CD8-positive, alpha-beta memory T cell (primary cell): ENCODE measurements at regions not wholly inside any gene's neighbourhood (a gene's known extent, or its start where the extent isn't known, plus 50 kb on each side); places are given as distances from the start of the nearest gene placed in this dataset.

ENCODE experiments used
- CTCF ChIA-PET: fragments of 350-600 bp; sonication (Branson Sonifier 250); formaldehyde crosslinking; loops from one replicate; lab custom pipeline; 2021; ENCODE audit warnings: antibody characterized with exemption; lab: Charles Lee
- POLR2A ChIA-PET: fragments of 350-600 bp; sonication (Branson Sonifier 250); formaldehyde crosslinking; loops from one replicate; lab custom pipeline; 2021; ENCODE audit warnings: antibody characterized with exemption; lab: Charles Lee
- DNase-seq, 5 donors: peaks; one replicate each; pipeline versions ENCODE4 v3.0.0 to v3.0.0-alpha.2; 2020 to 2022; ENCODE audit warnings: mixed read lengths in 1 of 5
- H3K27ac ChIP-seq: one replicate; pipeline ENCODE4 v1.7.0; 2013; ENCODE audit warnings: low read depth, mild to moderate bottlenecking, low read length, moderate library complexity
- H3K27me3 ChIP-seq: 2 replicates; pipeline ENCODE4 v1.7.0; 2013; ENCODE audit warnings: low read length, mild to moderate bottlenecking; ENCODE audit not compliant: insufficient read depth, poor library complexity, severe bottlenecking
- H3K36me3 ChIP-seq: 2 replicates; pipeline ENCODE4 v1.7.0; 2013; ENCODE audit warnings: mild to moderate bottlenecking, low read length, moderate library complexity; ENCODE audit not compliant: insufficient read depth
- H3K4me1 ChIP-seq: 2 replicates; pipeline ENCODE4 v1.7.0; 2013; ENCODE audit warnings: mild to moderate bottlenecking, low read length, moderate library complexity; ENCODE audit not compliant: insufficient read depth
- H3K4me3 ChIP-seq: 2 replicates; pipeline ENCODE4 v1.7.0; 2013; ENCODE audit warnings: mild to moderate bottlenecking, low read length
- H3K9me3 ChIP-seq: 2 replicates; pipeline ENCODE4 v1.7.0; 2013; ENCODE audit warnings: mild to moderate bottlenecking, low read length
- H3K27ac Mint-ChIP-seq, 8 donors: one replicate each; pipeline ENCODE4 v1.8.0; 2020 to 2021; ENCODE audit warnings: mixed read lengths in 8 of 8, mild to moderate bottlenecking in 6 of 8, inconsistent platforms in 3 of 8, moderate library complexity in 3 of 8
- H3K27me3 Mint-ChIP-seq, 2 donors: one replicate each; pipeline ENCODE4 v1.8.0; 2020 to 2021; ENCODE audit warnings: mixed read lengths in 2 of 2, mild to moderate bottlenecking in 1 of 2, moderate library complexity in 1 of 2
- H3K36me3 Mint-ChIP-seq, 3 donors: one replicate each; pipeline ENCODE4 v1.8.0; 2020 to 2021; ENCODE audit warnings: mixed read lengths in 3 of 3, inconsistent platforms in 1 of 3, mild to moderate bottlenecking in 1 of 3
- H3K4me1 Mint-ChIP-seq, 3 donors: one replicate each; pipeline ENCODE4 v1.8.0; 2020 to 2021; ENCODE audit warnings: mixed read lengths in 3 of 3, inconsistent platforms in 1 of 3, mild to moderate bottlenecking in 1 of 3
- H3K4me3 Mint-ChIP-seq, 7 donors: one replicate each; pipeline ENCODE4 v1.8.0; 2020 to 2021; ENCODE audit warnings: mixed read lengths in 7 of 7, mild to moderate bottlenecking in 6 of 7, moderate library complexity in 4 of 7, inconsistent platforms in 2 of 7
- H3K9me3 Mint-ChIP-seq, 5 donors: one replicate each; pipeline ENCODE4 v1.8.0; 2020 to 2022; ENCODE audit warnings: mixed read lengths in 5 of 5, mild to moderate bottlenecking in 3 of 5, moderate library complexity in 2 of 5, inconsistent platforms in 1 of 5

DNA sequence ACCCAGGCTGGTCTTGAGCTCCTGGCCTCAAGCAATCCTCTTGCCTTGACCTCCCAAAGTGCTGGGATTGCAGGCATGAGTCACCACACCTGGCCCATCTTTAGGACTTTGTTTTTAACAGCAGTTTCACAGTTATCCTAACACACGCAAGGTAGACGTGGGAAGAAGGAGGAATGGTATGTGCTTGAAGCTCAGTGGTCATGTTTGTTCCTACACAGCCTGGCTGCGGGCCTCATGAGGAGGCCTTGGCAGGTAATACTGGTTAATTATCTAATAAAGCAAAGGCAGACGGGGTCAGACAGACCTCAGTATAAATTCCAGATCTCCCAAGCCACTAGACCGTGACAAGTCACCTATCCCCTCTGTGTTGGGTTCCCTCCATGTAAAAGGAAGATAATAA, 271.8 kb downstream of the PCNX1 start:
- ChIA-PET CTCF (no interaction called here), POLR2A (no interaction called here)
- Mint-ChIP-seq H3K27me3 (peaks cover 0 to 4% of the 10 kb centered on the region in 2 donors), H3K36me3 (no peaks in the 10 kb centered on the region), H3K4me1 (no peaks in the 10 kb centered on the region), H3K27ac (peak overlapping the region in 1 of 8 donors; percentile 79), H3K9me3 (no peaks in the 10 kb centered on the region), H3K4me3 (no peak overlapping the region)
- Histone ChIP-seq H3K9me3 (no peaks in the 10 kb centered on the region), H3K4me1 (no peaks in the 10 kb centered on the region), H3K36me3 (no peaks in the 10 kb centered on the region), H3K27me3 (no peaks in the 10 kb centered on the region), H3K4me3 (no peak overlapping the region), H3K27ac (no peak overlapping the region)
- DNase-seq: no peak

- DNase-seq: no peak
- POLR2A ChIA-PET: no interaction called here
- Mint-ChIP-seq H3K27ac (no peak overlapping the region), H3K4me1 (no peaks in the 10 kb centered on the region), H3K27me3 (peaks cover 2 to 4% of the 10 kb centered on the region in 2 donors), H3K36me3 (no peaks in the 10 kb centered on the region), H3K4me3 (no peak overlapping the region), H3K9me3 (no peaks in the 10 kb centered on the region)
- no peak overlapping the region for H3K4me3 ChIP-seq
- H3K4me1 ChIP-seq: no peaks in the 10 kb centered on the region
- no peak overlapping the region for H3K27ac ChIP-seq
- H3K36me3 ChIP-seq: no peaks in the 10 kb centered on the region
- no peaks in the 10 kb centered on the region for H3K27me3 ChIP-seq
- no peaks in the 10 kb centered on the region for H3K9me3 ChIP-seq
- CTCF ChIA-PET: no interaction called here
Measured at GRCh38 chr14:71180397-71180796, 273.1 kb downstream of the PCNX1 start.

DNA sequence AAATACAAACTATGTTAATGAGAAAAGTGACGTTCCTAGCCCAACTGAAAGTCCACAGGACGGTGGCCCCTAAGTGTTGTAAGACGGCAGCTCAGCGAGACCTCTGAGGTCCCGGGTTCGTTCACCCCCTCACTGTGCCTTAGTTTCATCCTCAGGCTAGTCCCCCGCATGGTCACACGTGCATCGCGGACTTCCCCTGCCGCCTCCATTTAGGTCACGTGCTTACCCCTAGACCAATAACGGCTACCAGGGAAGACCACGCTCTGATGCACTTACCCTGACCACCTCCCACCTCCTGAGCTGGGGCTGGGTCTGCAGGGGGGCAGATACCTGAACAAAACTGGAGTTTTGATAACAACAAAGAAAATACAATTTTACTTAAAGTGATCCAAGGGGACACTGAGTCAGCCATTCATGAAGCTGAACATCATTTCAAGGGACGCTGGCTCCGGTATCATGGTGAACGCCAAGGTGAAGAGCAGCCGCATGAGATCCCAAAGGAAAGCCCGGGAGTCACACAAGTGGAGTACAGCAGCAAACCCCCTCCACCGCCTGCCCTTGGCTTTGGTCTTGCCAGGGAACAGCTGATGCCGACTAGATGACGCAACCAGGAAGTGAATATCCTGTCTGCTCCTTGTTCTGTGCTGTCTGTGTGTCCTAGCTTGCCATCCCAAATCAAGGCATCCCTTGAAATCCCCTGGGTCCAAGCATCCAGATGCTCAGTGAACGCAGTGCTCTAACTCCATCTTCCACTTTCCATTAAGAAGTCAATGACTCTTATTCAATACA, 274.1 kb downstream of the PCNX1 start:
- H3K36me3 ChIP-seq: no peaks in the 10 kb centered on the region
- Mint-ChIP-seq H3K27ac (peak overlapping the region in 1 of 8 donors; percentile 50), H3K36me3 (peaks cover 0 to 5% (median 0%) of the 10 kb centered on the region in 3 donors), H3K27me3 (peaks cover 2 to 4% of the 10 kb centered on the region in 2 donors), H3K4me1 (no peaks in the 10 kb centered on the region), H3K4me3 (no peak overlapping the region), H3K9me3 (no peaks in the 10 kb centered on the region)
- DNase-seq: no peak
- H3K27ac ChIP-seq: no peak overlapping the region
- CTCF ChIA-PET: no interaction called here
- no peaks in the 10 kb centered on the region for H3K27me3 ChIP-seq
- POLR2A ChIA-PET: no interaction called here
- H3K4me1 ChIP-seq: no peaks in the 10 kb centered on the region
- H3K4me3 ChIP-seq: no peak overlapping the region
- H3K9me3 ChIP-seq: no peaks in the 10 kb centered on the region

- Mint-ChIP-seq H3K27me3 (peaks cover 4 to 6% of the 10 kb centered on the region in 2 donors), H3K4me3 (no peak overlapping the region), H3K36me3 (peaks cover 0 to 13% (median 0%) of the 10 kb centered on the region in 3 donors), H3K9me3 (peaks cover 0 to 5% (median 0%) of the 10 kb centered on the region in 5 donors), H3K27ac (no peak overlapping the region), H3K4me1 (no peaks in the 10 kb centered on the region)
- ChIA-PET POLR2A (no interaction called here), CTCF (interaction anchor here (1.9 kb wide), 1 partner anchor 11 kb away, joined by 4 read pairs; no protein-coding TSS in a partner anchor)
- H3K9me3 ChIP-seq: no peaks in the 10 kb centered on the region
- DNase-seq: no peak
- H3K4me3 ChIP-seq: no peak overlapping the region
- H3K27ac ChIP-seq: no peak overlapping the region
- no peaks in the 10 kb centered on the region for H3K27me3 ChIP-seq
- no peaks in the 10 kb centered on the region for H3K36me3 ChIP-seq
- H3K4me1 ChIP-seq: no peaks in the 10 kb centered on the region
Measured at GRCh38 chr14:71183876-71184689, 276.8 kb downstream of the PCNX1 start.

DNA sequence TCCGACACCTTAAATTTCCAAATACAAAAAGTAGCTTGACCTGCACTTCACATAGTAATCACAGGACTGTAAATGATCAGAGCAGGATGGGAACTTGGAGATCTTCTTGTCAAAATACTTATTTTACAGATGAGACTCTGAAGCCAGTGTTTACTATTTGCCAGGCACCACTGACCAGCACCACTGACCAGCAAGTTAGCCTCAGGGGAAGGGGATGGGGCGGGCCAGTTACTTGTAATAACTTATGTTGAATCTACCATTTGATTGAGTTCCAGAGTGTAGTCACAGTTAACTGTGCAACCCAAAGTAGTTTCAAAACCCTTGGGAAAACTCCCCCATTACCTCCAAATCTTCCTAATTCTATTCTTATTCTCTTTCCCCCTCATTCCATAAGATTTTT, 278.4 kb downstream of the PCNX1 start:
- Mint-ChIP-seq H3K9me3 (peaks cover 0 to 5% (median 0%) of the 10 kb centered on the region in 5 donors), H3K27ac (no peak overlapping the region), H3K36me3 (peaks cover 0 to 13% (median 0%) of the 10 kb centered on the region in 3 donors), H3K4me1 (no peaks in the 10 kb centered on the region), H3K4me3 (no peak overlapping the region), H3K27me3 (peaks cover under 1 to 9% of the 10 kb centered on the region in 2 donors)
- Histone ChIP-seq H3K9me3 (no peaks in the 10 kb centered on the region), H3K27me3 (no peaks in the 10 kb centered on the region), H3K27ac (no peak overlapping the region), H3K36me3 (no peaks in the 10 kb centered on the region), H3K4me1 (no peaks in the 10 kb centered on the region), H3K4me3 (no peak overlapping the region)
- DNase-seq: no peak
- CTCF ChIA-PET: no interaction called here
- POLR2A ChIA-PET: no interaction called here

DNA sequence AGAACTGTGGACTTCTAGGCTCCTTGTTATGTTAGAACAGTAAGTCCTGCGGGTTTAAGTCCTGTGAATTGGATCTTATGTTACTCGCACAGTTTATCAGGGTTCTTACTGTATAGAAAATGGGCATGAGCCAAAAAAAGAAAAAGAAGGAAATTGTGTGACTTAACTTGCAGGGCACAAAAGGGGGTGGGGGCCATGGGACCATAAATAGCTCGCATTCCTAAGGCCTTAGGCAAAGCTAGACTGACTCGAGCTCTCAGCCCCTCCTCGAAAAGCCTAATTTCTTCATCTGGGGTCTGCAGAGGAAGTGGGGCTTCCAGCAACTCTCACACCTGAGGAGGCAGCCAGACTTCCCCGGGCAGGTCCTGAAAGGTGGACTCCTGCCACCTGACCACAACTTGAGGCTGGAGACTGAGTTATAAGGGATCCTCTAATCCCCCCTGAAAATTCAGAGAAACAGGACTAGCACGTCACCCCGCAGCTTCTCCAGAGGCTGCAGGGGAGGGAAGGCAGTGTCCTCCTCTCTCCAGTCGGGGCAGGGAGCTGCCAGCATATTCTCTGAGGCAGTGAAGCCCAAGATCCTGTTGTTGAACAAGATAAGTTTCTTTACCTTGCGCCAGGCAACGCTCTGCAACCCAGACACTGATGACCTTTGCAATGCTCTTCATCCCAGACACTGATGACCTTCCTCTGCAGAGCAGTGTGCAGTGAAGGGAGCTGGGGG, 280.5 kb downstream of the PCNX1 start:
- CTCF ChIA-PET: no interaction called here

DNA sequence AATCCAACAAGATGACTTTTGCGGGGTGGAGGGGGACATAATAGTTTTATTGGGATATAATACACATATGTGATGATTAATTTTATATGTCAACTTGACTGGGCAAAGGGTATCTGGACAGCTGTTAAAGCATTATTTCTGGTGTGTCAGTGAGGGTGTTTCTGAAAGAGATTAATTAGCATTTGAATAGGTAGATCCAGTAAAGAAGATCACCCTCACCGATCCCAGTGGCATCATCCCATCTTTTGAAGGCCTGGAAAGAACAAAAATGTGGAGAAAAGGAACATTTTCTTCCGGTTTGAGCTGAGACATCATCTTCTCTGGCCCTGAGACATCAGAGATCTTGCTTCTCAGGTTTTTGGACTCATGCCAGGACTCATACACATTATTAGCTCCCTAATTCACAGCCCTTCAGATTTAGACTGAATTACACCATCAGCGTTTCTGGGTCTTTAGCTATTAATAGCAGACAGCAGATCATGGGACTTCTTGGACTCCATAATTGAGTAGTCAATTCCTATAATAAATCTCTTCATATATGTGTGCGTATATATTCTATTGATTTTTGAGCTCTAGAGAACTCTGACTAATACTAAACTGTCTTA, 283.6 kb downstream of the PCNX1 start:
- peaks cover 0 to 13% (median 2%) of the 10 kb centered on the region in 3 donors for H3K36me3 Mint-ChIP-seq
- no peak for DNase-seq
- H3K9me3 Mint-ChIP-seq: peaks cover 0 to 5% (median 0%) of the 10 kb centered on the region in 5 donors
- no peaks in the 10 kb centered on the region for H3K9me3 ChIP-seq
- no peaks in the 10 kb centered on the region for H3K4me1 Mint-ChIP-seq
- H3K4me1 ChIP-seq: no peaks in the 10 kb centered on the region
- ChIA-PET CTCF (no interaction called here), POLR2A (no interaction called here)
- H3K4me3 ChIP-seq: no peak overlapping the region
- no peaks in the 10 kb centered on the region for H3K36me3 ChIP-seq
- H3K27ac Mint-ChIP-seq: peak overlapping the region in 1 of 8 donors; percentile 68
- no peak overlapping the region for H3K27ac ChIP-seq
- H3K4me3 Mint-ChIP-seq: no peak overlapping the region
- peaks cover 5 to 9% of the 10 kb centered on the region in 2 donors for H3K27me3 Mint-ChIP-seq
- H3K27me3 ChIP-seq: no peaks in the 10 kb centered on the region

More for the DNA sequence above, 280.5 kb downstream of the PCNX1 start:
- no peak overlapping the region for H3K27ac Mint-ChIP-seq
- H3K4me3 Mint-ChIP-seq: no peak overlapping the region
- peaks cover 1 to 12% of the 10 kb centered on the region in 2 donors for H3K27me3 Mint-ChIP-seq
- H3K27ac ChIP-seq: no peak overlapping the region
- H3K9me3 Mint-ChIP-seq: peaks cover 0 to 5% (median 0%) of the 10 kb centered on the region in 5 donors
- H3K9me3 ChIP-seq: no peaks in the 10 kb centered on the region
- no peaks in the 10 kb centered on the region for H3K27me3 ChIP-seq
- H3K4me1 Mint-ChIP-seq: no peaks in the 10 kb centered on the region
- no peaks in the 10 kb centered on the region for H3K4me1 ChIP-seq
- POLR2A ChIA-PET: no interaction called here
- no peak for DNase-seq
- peaks cover 0 to 13% (median 2%) of the 10 kb centered on the region in 3 donors for H3K36me3 Mint-ChIP-seq
- no peak overlapping the region for H3K4me3 ChIP-seq
- no peaks in the 10 kb centered on the region for H3K36me3 ChIP-seq
